Endothelial cell of hepatic sinusoid (primary cell): ENCODE measurements at regions not wholly inside any gene's neighbourhood (a gene's known extent, or its start where the extent isn't known, plus 50 kb on each side); places are given as distances from the start of the nearest gene placed in this dataset.

Experiments
- in situ Hi-C: cut with HindIII; loops from 2 replicates; pipeline ENCODE4 v1.10.0; 2017; ENCODE audit warnings: low sequenced_read_pairs

DNA sequence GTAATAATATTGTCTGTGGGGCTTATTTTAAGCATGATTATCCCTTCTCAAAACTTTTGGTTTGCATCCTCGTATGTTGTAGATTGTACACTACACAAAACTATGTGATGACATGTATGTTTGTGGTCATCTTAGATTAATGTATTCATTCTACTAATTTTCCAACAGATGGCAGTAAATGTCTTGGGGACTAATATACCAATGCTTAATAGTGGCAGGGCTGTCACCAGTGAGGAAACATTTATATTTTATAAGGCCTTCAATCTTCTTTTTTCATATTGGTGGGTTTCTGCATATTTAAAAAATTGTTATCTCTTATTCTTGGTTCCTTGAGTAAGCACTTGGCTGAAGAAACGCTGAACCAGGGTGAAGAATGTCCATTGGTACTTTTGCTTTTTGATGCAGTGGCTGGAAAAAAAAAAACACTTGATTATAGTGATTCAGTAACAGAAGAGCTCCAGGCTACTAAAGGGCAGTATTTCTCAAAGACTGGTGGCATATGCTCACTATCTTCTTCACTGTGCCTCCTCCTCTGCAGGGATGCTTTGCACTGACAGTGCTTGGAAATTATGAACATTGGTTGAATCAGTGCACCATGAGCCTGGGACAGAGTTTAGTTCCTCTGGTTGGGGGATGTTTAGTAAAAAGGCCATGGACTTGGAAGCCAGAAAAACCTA, 530.3 kb downstream of the RASEF start:
- in situ Hi-C loops = no loop called here

- in situ Hi-C loops = no loop called here
These were observed 527.4 kb downstream of the RASEF start for GRCh38 chr9:82535432-82535998.

- in situ Hi-C loops = no loop called here
These were observed 524.3 kb downstream of the RASEF start for GRCh38 chr9:82538634-82539033.

DNA sequence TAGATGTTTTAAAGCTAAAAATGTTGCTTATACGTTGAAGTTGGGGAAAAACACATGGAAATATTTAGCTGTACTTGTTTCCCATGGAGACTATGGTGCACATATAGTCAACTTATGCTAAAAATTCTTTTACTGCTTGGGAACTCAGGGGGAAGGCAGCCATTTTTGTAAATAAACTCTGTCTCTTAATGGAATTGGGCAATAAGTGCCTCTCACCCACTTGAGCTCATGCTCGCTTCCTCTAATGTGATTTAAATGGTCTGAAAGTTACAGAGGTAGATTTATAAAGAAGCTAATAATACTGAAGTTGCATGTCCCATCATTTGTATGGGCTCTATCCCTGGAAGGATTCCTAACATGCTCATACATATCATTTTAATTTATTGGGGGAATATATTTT, 523.8 kb downstream of the RASEF start:
- in situ Hi-C loops = no loop called here

GRCh38 chr9:82539856-82540579, 522.9 kb downstream of the RASEF start:
- in situ Hi-C loops = no loop called here

DNA sequence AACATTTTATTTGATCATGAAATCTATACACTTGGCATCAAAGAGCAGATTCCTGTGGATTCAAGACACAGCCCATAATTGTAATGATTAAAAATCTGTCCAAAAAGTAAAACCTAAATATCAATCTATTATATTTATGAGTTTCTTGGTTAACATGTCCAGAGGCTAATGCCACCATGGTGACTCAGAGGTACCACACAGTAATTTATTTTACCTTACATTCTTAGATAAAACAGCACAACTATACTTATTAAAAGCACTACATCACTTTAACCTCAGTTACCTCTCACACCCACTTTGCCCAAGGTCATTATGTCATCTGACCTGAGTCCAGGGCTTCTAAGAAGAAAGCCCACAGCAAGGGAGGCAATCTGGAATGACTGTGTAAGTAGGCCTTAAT, 519.2 kb downstream of the RASEF start:
- in situ Hi-C loops = no loop called here

GRCh38 chr9:82546136-82546535, 516.8 kb downstream of the RASEF start:
- in situ Hi-C loops = no loop called here

DNA sequence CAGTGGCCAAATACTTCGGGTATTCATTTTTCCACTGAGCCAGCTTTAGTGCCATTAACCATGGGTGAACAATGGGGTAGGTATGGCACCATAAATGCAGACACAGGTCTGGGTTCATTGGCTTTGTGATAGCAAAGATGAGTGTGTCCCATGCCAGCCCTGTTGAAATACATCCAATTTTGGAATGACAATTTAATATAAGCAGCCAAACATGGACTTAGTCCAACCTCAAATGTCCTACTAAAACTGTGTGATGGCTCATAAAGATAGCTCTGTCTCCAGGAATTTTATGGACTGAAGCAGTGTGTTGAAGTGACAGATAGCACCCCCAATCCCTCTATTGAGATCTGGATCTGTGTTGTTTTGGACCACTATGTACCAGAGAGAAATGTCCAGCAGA, 514.9 kb downstream of the RASEF start:
- in situ Hi-C loops = no loop called here

DNA sequence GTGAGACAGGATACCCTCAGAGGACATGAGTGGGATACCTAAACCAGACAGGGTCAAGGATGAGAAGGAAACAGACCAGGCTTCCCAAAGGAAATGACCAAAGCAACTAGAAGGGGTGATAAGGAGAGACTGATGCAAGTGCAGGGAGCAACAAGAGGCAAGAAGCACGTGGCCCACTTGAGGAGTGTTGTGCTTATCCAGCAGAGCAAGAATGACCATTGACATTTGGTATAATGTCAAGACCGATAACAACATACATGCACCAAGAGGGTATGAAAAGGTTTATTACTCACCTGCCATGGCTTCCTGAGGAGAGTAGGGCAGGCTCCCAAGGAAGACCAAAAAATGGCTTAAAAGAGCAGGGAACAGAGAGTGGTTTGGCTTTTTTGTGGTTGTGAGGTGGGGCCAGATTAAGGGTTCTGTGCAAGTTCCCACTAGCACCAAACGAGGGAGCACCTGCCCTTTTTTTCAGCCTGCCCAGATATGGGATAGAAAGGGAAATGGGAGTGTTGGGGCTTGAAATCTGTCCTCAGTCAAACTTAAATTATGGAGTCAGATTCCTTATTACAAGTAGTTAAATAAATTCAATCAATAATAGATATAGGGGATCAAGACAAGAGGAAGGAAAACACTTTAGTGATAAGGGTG, 513.6 kb downstream of the RASEF start:
- in situ Hi-C loops = no loop called here

- in situ Hi-C loops = no loop called here
These were observed 510.2 kb downstream of the RASEF start for GRCh38 chr9:82552784-82553183.

DNA sequence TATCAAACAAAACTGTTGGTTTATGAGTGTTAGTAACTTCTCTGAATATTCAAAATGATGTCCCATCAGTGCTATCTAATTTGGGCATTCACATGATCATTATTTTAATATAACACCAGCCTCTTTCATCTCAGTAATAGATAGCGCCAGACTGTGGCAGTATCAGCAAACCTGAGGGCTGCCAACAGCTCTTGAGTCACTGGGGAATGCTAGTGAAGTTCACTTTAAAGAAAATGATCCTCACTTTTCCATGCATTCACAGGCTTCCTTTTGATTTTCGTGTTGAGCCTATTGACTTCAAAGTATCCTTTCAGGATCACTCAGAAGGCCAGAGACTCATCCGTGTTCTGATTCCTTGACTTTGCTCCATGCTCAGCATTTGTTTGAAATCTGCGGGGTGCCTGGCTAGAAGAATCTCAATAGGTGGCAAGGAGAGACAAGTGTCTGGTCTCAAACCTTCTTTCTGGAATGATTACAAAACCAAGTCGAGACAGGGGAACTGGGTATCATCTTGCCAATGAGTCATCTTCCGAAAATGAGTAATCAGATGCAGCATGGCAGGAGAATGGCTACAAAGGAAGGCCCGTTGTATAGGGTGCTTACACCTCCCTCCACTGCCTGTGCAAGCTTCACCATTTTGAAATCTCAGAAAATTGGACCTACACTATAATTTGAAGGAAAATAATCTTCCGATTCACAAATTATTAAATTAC, 509.1 kb downstream of the RASEF start:
- in situ Hi-C loops = no loop called here

GRCh38 chr9:82554381-82554780, 508.6 kb downstream of the RASEF start:
- in situ Hi-C loops = no loop called here

DNA sequence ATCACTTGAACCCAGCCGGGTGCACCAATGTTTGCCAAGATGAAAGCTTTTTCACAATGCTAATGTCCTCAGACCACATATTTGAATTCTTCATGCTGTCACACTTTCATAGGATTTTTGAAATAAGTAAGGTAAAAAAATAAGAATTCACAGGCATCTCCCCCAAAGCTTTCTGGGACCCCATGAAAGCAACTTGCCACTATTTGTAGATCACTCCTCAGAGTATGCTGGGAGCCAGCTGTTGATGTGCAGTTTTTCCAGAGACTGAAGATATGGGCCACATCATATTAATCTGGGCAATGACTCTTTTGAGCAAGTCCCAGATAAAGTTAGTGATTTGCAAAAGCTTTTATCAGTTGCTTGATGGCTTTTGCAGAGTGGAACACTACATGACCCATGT, 507.9 kb downstream of the RASEF start:
- in situ Hi-C loops = no loop called here

- in situ Hi-C loops = no loop called here
These were observed 507.4 kb downstream of the RASEF start for GRCh38 chr9:82555431-82556051.

DNA sequence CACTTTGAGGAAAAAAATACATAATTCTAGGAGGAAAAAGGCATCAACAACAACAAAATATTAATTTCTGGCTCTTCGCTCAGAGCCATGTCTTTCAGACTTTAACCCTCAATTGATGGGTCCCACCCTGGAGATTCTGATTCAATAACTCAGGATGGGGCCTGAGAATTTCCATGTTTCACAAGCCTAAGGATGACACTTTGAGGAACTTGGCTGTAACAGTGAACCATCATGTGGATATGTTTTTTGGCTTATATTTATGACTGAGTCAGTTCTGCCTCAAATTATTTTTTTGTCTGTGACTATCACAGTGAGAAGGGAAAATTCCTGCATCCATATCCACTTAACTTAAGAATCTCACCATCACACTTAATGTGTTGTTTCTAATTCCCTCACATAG, 504.6 kb downstream of the RASEF start:
- in situ Hi-C loops = no loop called here

DNA sequence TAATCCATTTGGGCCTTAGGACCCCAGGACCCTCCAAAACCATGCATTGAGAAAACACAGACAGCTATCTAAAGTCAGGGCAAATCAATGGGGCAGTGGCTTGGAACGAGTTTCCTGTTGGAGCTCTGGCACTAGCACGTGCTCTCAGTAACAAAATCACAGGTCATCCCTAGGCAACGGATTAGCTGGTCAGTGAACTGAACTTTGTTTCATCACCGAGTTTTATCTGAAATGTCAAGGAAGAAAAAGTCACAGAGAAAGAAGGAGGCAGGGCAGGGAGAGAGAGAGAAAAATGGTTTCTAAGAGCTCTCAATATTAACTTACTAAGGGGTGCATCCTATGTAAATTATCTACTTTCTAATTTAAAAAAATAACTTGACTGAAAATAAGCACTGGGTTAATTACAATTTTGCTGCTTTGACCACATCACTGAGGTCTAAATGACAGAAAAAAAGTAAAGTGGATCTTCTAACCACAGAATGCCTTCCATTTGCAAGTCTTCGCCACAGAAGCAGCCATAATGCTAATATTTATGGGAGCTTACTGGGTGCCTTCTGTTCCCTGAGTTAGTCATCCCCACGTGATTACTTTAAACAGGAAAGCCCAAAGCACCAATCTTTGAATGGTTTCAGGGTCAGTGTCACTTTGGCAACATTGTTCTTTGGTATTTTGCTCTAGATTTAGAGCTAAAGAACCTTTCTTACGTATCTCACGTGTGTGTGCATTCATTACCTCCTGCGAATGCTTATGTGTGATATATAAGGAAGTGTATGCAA, 503.9 kb downstream of the RASEF start:
- in situ Hi-C loops = no loop called here

DNA sequence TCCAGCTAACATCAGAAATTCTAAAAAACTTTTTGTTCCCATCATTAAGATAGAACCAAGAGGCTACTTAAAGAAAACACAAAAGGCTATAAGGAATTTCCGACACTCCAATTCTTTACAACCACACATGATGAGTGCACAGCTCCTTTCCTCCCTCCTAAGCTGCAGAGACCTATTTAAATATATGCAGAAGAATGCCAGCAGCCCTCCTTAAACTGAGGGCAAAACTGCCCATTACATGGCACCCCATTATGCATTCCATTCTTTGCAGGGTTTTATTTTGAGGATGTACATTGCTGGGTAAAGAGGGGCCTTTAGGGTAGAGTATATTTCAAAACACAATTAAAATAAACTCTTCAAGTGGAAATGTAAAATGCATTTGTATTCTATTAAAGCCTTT, 502.9 kb downstream of the RASEF start:
- in situ Hi-C loops = no loop called here

GRCh38 chr9:82560457-82560904, 502.5 kb downstream of the RASEF start:
- in situ Hi-C loops = no loop called here

- in situ Hi-C loops = no loop called here
These were observed 499.8 kb downstream of the RASEF start for GRCh38 chr9:82563094-82563493.

DNA sequence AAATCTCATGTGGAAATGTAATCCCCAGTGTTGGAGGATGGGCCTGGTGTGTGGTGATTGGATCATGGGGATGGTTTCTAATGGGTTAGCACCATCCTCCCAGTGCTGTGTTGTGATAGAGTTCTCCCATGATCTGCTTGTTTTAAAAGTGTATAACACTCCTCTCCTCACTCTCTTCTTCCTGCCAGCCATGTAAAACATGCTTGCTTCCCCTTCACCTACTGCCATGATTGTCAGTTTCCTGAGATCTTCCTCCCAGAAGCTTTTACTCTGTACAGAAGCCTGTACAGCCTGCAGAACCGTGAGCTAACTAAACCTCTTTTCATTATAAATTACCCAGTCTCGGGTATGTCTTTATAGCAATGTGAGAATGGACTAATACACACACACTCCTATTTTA, 499.1 kb downstream of the RASEF start:
- in situ Hi-C loops = no loop called here
